HG03460 (cell line): ENCODE measurements at regions not wholly inside any gene's neighbourhood (a gene's known extent, or its start where the extent isn't known, plus 50 kb on each side); places are given as distances from the start of the nearest gene placed in this dataset.

Experiments used
- ATAC-seq: cut with Tn5 transposase; IDR thresholded peaks from one replicate; pipeline ENCODE4 v1.9.1; 2021; ENCODE audit not compliant: unreplicated experiment

- no peak for ATAC-seq
These were observed 259.8 kb upstream of the CLNK start for GRCh38 chr4:10944321-10944720.

- ATAC-seq: no peak
These were observed 257.6 kb upstream of the CLNK start for GRCh38 chr4:10942156-10942555.

- no peak for ATAC-seq
These were observed 245.2 kb upstream of the CLNK start for GRCh38 chr4:10929818-10930217.

GRCh38 chr4:10925996-10926395 lies 241.4 kb upstream of the CLNK start:
- ATAC-seq: no peak

- ATAC-seq: no peak
These were observed 239.7 kb upstream of the CLNK start for GRCh38 chr4:10924274-10924673.

GRCh38 chr4:10917566-10917965 lies 233.0 kb upstream of the CLNK start:
- no peak for ATAC-seq

- ATAC-seq: no peak
These were observed 213.5 kb upstream of the CLNK start for GRCh38 chr4:10898072-10898471.

- no peak for ATAC-seq
These were observed 212.5 kb upstream of the CLNK start for GRCh38 chr4:10897076-10897475.

- ATAC-seq: peak; percentile 64
These were observed 208.8 kb upstream of the CLNK start for GRCh38 chr4:10893395-10893794.

- no peak for ATAC-seq
These were observed 207.3 kb upstream of the CLNK start for GRCh38 chr4:10891866-10892265.

GRCh38 chr4:10889819-10890218 lies 205.3 kb upstream of the CLNK start:
- no peak for ATAC-seq

GRCh38 chr4:10879411-10880110 lies 195.0 kb upstream of the CLNK start:
- no peak for ATAC-seq

- ATAC-seq: no peak
These were observed 194.3 kb upstream of the CLNK start for GRCh38 chr4:10878861-10879260.

GRCh38 chr4:10877076-10877475 lies 192.5 kb upstream of the CLNK start:
- ATAC-seq: no peak

- no peak for ATAC-seq
These were observed 190.7 kb upstream of the CLNK start for GRCh38 chr4:10875144-10875799.

- ATAC-seq: no peak
These were observed 189.2 kb upstream of the CLNK start for GRCh38 chr4:10873809-10874208.

- peak; percentile 62 for ATAC-seq
These were observed 188.4 kb upstream of the CLNK start for GRCh38 chr4:10872833-10873517.

GRCh38 chr4:10866666-10867065 lies 182.1 kb upstream of the CLNK start:
- ATAC-seq: no peak

- ATAC-seq: no peak
These were observed 176.5 kb upstream of the CLNK start for GRCh38 chr4:10861036-10861435.

- ATAC-seq: no peak
These were observed 171.8 kb upstream of the CLNK start for GRCh38 chr4:10856271-10856782.

GRCh38 chr4:10853196-10853595 lies 168.6 kb upstream of the CLNK start:
- ATAC-seq: no peak

GRCh38 chr4:10841697-10842096 lies 157.1 kb upstream of the CLNK start:
- ATAC-seq: no peak
